ENCODE measurements at regions not wholly inside any gene's neighbourhood (a gene's known extent, or its start where the extent isn't known, plus 50 kb on each side); places are given as distances from the start of the nearest gene placed in this dataset.

DNA sequence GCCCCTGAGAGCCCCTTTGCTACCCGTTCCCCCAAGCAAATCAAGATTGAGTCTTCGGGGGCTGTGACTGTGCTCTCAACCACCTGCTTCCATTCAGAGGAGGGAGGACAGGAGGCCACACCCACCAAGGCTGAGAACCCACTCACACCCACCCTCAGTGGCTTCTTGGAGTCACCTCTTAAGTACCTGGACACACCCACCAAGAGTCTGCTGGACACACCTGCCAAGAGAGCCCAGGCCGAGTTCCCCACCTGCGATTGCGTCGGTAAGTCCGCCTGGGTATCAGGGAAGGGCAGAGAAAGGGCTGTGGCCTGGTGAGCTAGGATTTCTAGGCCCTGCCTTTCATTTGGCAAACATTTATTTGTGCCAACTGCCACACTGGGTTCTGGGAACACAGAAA lies 63.4 kb downstream of the TET3 start:
- TF ChIP-seq, protein P1, sequence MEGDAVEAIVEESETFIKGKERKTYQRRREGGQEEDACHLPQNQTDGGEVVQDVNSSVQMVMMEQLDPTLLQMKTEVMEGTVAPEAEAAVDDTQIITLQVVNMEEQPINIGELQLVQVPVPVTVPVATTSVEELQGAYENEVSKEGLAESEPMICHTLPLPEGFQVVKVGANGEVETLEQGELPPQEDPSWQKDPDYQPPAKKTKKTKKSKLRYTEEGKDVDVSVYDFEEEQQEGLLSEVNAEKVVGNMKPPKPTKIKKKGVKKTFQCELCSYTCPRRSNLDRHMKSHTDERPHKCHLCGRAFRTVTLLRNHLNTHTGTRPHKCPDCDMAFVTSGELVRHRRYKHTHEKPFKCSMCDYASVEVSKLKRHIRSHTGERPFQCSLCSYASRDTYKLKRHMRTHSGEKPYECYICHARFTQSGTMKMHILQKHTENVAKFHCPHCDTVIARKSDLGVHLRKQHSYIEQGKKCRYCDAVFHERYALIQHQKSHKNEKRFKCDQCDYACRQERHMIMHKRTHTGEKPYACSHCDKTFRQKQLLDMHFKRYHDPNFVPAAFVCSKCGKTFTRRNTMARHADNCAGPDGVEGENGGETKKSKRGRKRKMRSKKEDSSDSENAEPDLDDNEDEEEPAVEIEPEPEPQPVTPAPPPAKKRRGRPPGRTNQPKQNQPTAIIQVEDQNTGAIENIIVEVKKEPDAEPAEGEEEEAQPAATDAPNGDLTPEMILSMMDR (IDR thresholded peaks at IDR 0.05; ENCODE audit: insufficient read depth, low read length, poor library complexity, severe bottlenecking) = no peak
- no peak for TF ChIP-seq EZH2phosphoT487 (conservative IDR thresholded peaks at IDR 0.05; ENCODE audit: low read length)
